CD4-positive, alpha-beta T cell treated with Interleukin-12 subunit alpha and Interleukin-12 subunit beta, for 1 hour (primary cell): ENCODE measurements at regions not wholly inside any gene's neighbourhood (a gene's known extent, or its start where the extent isn't known, plus 50 kb on each side); places are given as distances from the start of the nearest gene placed in this dataset.

Source experiments
- DNase-seq: peaks from one replicate; pipeline ENCODE4 v3.0.0-alpha.2; 2020

GRCh38 chr9:113646946-113647914 lies 183.7 kb downstream of the RGS3 start:
- DNase-seq = no peak

DNA sequence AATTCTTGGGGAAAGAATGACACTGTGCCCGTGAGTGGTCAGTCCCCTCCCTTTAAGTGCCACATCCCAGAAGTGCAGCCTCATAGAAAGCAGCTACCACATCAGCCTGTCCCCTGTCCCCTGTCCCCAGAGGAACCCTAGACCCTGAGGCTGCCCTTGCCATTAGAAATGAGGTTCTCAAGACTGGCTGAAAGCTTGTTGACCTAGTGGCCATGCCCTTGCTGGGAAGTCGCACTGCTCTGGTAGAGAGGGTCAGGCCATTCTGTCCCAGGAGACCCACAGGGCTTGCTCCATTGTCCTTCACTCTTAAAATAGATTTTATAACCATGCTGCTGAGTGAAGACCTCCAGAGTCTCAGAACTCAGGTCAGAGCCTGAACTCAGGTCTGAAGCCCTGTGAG lies 184.5 kb downstream of the RGS3 start:
- no peak for DNase-seq

GRCh38 chr9:113648586-113648985 lies 185.1 kb downstream of the RGS3 start:
- no peak for DNase-seq

DNA sequence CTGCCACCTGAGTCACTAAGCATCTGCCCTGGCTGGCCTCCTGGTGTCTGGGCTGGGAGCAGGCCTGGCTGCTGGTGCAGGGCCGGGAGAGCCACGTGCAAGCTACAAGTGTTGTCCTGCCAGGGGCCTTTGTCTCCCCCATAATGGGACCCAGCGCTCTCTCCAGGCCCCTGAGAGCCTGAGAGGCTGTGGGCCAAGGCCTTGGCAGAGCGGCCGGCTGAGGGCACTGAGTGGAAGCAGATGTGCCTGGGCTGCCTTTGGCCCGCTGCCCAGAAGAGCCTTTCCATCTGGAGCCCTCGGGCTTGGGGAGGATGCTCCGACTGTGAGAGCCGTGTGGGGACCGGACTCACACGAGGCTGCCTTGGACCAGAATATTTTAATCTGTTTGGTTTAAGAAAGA lies 185.5 kb downstream of the RGS3 start:
- no peak for DNase-seq

- no peak for DNase-seq
Observed at GRCh38 chr9:113649855-113650206, 186.3 kb downstream of the RGS3 start.

DNA sequence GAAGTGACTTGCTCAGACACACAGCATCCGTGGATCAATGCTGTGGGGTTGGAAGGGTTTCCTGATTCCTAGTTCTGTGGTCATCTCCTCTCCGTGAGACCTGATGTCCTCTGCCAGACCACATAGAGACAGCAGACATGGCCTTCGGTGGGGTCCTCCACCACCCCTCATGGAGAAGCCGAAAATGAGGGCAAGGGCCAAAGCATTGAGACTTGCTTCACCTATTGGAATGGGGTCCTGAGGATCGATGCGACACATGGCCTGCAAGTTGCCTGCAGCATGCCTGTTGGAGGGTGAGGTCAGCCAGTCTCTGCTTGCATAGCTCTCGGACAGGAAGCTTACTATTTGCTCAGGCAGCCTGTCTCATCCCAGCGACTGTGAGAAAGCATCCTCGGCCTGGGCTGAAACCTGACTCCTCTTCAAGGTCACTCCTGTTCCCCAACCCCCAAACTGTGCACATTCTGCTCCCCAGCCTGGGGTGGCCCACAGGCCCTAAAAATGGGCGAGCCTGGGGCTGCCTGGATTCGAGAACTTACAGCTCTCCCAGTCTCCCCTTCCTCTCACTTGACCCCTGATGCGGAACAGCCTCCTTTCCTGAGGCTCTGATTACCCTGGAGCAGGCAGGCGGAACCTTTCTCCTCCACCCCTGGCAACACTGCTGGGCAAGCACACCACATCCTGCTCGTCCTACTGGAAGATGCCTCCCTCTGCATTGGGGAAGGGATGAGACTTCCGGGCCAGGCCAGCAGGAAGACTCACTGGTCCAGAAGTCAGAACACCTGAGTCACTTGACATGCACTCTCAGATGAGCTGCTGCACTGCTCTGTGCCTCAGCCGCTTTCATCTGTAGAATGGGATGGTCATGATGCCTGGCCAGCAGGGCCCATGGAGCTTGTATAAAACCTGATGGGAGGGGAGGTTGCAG lies 186.9 kb downstream of the RGS3 start:
- DNase-seq = no peak

GRCh38 chr9:113651896-113652295 lies 188.4 kb downstream of the RGS3 start:
- no peak for DNase-seq

DNA sequence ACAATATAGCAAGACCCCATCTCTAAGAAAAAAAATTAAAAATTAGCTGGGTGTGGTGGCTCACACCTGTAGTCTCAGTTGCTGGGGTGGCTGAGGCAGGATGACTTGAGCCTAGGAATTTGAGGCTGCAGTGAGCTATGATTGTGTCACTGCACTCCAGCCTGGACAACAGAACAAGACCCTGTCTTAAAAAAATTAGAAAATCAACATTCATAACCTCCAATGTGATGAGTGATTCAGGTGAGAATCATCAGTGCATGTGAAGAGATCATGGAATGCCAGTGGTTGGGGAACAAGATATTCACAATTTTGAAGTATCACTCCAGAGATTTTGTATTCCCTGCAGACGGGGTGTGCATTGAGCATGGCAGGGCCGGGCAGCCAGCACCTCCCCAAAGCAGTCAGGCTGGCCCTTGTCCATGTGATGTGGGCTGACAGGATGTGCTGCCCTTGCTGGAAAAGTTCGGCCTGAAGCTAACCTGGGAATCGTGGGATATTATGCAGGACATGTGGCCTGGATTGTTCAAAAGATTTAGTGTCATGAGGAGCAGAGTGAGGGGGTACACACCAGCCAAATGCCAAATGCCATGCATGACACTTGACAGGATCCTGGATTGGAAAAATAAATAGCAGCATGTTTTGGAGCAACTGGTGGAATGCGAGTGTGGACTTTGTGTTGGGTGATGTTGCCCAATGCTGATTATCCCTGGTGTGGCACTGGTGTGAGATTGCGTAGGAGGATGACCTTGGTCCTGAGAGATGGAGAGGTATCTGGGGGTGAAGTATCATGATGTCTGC lies 189.0 kb downstream of the RGS3 start:
- DNase-seq = no peak

- DNase-seq = no peak
Observed at GRCh38 chr9:113653746-113654604, 190.4 kb downstream of the RGS3 start.

DNA sequence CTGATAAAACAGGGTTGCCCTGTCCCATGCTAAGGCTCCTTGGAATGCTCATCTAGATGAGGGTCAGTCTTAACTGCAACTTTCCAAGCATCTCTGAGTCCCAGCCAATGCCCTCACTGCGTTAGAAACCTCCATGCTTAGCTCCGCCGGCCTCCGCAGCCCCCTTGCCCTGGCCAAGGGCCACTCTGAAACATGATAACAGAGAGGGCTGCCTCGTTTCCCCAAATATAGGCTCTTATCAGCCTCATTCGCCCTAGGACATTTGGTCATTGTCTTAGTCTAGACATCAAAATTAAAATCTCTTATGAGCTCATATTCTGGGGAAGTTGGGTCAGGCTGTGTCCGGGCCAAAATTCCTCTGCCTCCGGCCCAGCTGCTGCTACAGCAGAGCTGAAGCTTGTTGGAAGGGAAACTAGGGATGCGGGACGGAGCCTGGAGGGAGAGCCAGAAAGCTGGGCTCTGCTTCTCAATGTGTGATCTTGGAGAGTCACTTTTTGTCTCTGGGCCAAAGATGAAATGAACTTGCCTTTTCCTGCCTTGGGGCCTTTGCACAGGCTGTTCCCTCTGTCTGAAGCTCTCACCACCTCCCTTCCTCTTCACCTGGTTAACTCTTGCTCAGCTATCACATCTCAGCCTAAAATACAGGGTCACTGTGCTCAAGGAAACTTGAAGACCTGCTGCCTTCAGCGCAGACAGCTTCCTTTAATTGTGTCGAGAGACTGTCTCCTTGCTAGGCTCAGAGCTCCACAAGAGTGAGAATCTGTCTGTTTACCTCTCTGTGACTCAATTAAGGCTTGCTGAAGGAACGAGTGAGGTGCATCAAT lies 191.3 kb downstream of the RGS3 start:
- DNase-seq = no peak

DNA sequence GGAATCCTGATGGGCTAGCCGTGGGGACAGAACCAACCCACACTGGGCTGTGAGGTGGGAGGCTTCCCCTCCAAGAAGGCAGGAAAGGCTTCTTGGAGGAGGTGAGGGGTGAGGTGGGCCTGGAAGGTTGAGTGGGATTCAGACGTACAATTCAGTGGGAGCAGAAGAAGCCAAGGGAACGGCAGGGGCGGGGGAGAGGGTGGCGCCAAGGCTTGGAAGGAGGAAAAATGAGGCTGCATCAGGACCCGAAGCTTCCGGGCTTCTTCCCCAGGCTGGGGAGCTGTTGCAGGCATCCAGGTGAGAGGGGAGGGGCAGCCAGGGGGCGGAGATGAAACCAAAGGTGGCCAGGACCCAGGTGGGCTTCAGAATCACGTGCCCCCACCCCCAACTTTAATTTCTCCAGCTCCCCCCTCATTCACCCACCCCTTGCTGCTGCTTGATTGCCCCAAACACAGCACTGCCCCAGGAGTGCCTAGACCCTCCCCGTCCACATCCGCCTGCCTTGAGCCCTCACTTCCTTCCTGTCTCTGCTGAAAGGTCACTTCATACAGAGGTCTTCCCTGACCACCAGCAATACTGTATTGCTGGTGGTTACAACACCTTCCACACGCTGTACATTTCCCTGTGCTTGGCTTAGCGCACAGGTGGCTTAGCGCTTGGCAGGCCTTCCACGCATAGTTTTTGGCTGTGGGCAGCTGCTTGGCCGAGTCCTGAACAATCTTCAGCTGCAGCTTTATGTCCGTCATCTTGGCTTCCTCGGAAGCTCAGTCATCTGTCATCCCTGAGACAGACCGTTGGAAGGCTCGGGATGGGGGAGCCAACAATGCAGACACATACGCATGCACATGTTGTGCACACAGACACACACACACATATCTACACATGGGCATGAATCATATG lies 193.5 kb downstream of the RGS3 start:
- DNase-seq = no peak

- DNase-seq = peak; percentile 80
Observed at GRCh38 chr9:113657765-113658544, 194.4 kb downstream of the RGS3 start.

DNA sequence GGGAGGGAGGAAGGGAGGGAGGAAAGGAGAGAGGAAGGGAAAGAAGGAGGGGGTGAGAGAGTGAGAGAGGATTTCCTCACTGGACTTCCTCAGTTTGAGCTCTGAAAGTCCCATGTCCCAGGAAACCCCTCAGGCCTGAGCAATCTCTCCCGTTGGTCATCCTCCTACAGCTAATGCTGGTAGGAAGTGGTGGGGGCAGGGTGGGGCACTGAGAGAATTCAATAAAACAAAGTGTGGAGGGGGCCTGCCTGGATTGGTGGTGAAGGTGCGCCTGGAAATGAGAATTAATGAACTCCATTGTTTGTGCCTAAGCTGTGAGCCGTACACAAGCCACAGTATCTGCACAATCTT lies 195.0 kb downstream of the RGS3 start:
- no peak for DNase-seq

GRCh38 chr9:113659039-113659438 lies 195.5 kb downstream of the RGS3 start:
- no peak for DNase-seq

- DNase-seq = no peak
Observed at GRCh38 chr9:113659740-113660139, 196.2 kb downstream of the RGS3 start.

DNA sequence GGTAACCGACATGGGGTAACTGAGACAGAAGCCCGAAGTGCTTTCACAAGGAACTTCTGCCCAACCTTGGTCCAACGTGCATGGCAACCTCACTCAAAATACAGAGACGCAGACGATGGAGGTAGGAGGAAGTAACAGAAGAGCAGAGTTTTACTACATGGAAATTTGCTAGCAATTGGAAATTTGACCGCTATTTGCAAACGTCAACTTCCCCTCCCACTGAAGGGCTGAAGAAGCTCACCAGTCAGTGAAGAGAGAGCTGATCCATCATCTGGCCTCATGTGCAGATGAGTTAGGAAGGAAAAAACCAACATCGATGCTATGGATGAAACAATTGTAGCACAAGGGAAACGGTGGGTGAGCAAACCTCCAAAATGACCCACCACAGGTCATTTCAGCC lies 196.7 kb downstream of the RGS3 start:
- DNase-seq = no peak

DNA sequence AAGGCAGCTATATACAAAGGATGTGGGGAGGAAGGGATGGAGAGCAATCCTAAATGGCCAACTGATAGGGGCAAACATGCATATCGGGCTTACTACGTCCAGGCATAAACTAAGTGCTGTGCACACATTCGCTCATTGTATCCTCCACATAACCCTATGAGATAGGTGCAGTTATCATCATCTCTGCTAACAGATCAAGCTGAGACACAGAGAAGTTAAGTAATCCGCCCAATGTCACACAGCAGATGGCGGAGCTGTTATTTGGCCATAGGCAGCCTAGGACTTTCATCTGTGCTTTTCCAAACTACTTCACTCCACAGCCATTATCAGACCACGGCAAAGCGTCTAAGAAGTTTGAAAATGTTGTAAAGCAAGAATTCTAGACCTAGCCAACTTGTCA lies 197.5 kb downstream of the RGS3 start:
- DNase-seq = no peak

DNA sequence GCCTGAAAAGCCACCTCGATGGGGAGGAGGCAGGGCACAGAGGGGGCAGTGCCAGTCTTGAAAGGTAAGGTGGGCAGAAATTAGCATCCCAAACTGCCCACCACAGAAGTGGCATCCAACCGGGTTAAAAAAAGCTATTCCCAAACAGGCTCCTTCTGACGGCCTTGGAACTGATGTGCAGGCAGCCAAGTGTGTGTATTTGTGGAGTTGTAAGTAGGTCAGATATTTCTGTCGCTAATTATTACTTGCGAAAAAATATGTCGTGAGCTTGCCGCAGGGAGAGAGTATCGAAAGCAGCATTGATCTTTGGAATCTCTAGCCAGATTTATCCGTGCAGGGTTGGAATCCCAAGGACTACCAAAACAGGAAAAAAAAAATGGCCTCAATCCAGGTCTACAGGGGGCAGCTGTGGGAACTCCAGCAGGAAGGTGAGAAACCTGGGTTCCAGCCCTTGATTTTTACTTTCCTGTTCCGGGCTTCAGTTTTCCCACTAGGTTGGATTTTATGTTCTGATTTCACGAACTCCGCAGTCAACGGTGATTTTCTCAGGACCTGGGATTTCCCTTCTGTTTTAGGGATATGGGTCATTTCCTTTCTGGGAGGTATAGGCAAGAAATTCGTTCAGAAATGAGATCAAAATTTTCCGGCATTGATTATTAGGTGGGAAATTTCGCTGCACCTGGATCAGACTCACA lies 200.8 kb downstream of the RGS3 start:
- no peak for DNase-seq

- DNase-seq = no peak
Observed at GRCh38 chr9:113665064-113665463, 201.5 kb downstream of the RGS3 start.
